GM23248 (cell line): ENCODE measurements at regions not wholly inside any gene's neighbourhood (a gene's known extent, or its start where the extent isn't known, plus 50 kb on each side); places are given as distances from the start of the nearest gene placed in this dataset.

Experiments used
- DNase-seq: peaks from one replicate; pipeline ENCODE4 v3.0.0-alpha.2; 2015
- H2AFZ ChIP-seq: fragments of 200-600 bp; sonication (generic); 2 replicates; pipeline ENCODE4 v1.6.1; 2016; ENCODE audit warnings: antibody characterized with exemption
- H3F3A ChIP-seq: fragments of 200-600 bp; sonication (generic); 2 replicates; pipeline ENCODE4 v1.6.1; 2016; ENCODE audit warnings: mild to moderate bottlenecking, antibody characterized with exemption, mixed run types; ENCODE audit not compliant: insufficient read depth
- H3K27ac ChIP-seq: fragments of 200-600 bp; sonication (generic); 2 replicates; pipeline ENCODE4 v1.5.1; 2016; ENCODE audit warnings: mild to moderate bottlenecking
- H3K27me3 ChIP-seq: fragments of 200-600 bp; sonication (generic); replicated peaks from 2 replicates; pipeline ENCODE4 v1.6.1; 2016; ENCODE audit warnings: mild to moderate bottlenecking; ENCODE audit not compliant: insufficient read depth
- H3K36me3 ChIP-seq: fragments of 200-600 bp; sonication (generic); 2 replicates; pipeline ENCODE4 v1.6.1; 2016; ENCODE audit warnings: low read depth, mild to moderate bottlenecking
- H3K4me1 ChIP-seq: fragments of 200-600 bp; sonication (generic); 2 replicates; pipeline ENCODE4 v1.6.1; 2016; ENCODE audit warnings: mild to moderate bottlenecking; ENCODE audit not compliant: insufficient read depth
- H3K4me2 ChIP-seq: fragments of 200-600 bp; sonication (generic); one replicate; pipeline ENCODE4 v1.6.1; 2016; ENCODE audit warnings: mild to moderate bottlenecking; ENCODE audit not compliant: unreplicated experiment
- H3K4me3 ChIP-seq: fragments of 200-600 bp; sonication (generic); 2 replicates; pipeline ENCODE4 v1.5.1; 2016; ENCODE audit warnings: mild to moderate bottlenecking
- H3K79me2 ChIP-seq: fragments of 200-600 bp; sonication (generic); 2 replicates; pipeline ENCODE4 v1.6.1; 2016; ENCODE audit warnings: mild to moderate bottlenecking; ENCODE audit not compliant: insufficient read depth
- H3K9ac ChIP-seq: fragments of 200-600 bp; sonication (generic); 2 replicates; pipeline ENCODE4 v1.6.1; 2016; ENCODE audit warnings: mild to moderate bottlenecking
- H3K9me2 ChIP-seq: fragments of 200-600 bp; sonication (generic); 2 replicates; pipeline ENCODE4 v1.6.1; 2016; ENCODE audit warnings: mixed run types, mild to moderate bottlenecking, moderate library complexity; ENCODE audit not compliant: insufficient read depth
- H3K9me3 ChIP-seq: fragments of 200-600 bp; sonication (generic); one replicate; pipeline ENCODE4 v1.6.1; 2017; ENCODE audit warnings: low read depth
- H4K20me1 ChIP-seq: fragments of 200-600 bp; sonication (generic); 2 replicates; pipeline ENCODE4 v1.6.0; 2016; ENCODE audit not compliant: insufficient read depth
- EZH2 ChIP-seq: fragments of 200-600 bp; sonication (generic); IDR thresholded peaks from 2 replicates; pipeline ENCODE4 v1.6.1; 2018; ENCODE audit warnings: antibody characterized with exemption, mild to moderate bottlenecking; ENCODE audit not compliant: insufficient read depth, poor library complexity, severe bottlenecking
- EZH2phosphoT487 ChIP-seq: fragments of 200-600 bp; sonication (generic); IDR thresholded peaks from 2 replicates; pipeline ENCODE4 v1.6.1; 2018; ENCODE audit warnings: antibody characterized with exemption, moderate library complexity, mild to moderate bottlenecking, low read depth; ENCODE audit not compliant: insufficient read depth
- WGBS, 2 experiments: methylation state at CpG; one replicate each; pipeline ENCODE4 v1.1.6; 2015 to 2017; ENCODE audit warnings: low lambda C conversion rate in 2 of 2, low coverage in 1 of 2; ENCODE audit errors: missing lambda C conversion rate in 2 of 2; 5-methylcytosine and 5-hydroxymethylcytosine counted together
- in situ Hi-C: fragments of 300-500 bp; cut with MboI; formaldehyde crosslinking; loops from 2 replicates; pipeline ENCODE4 v1.15.0; 2020

- Histone ChIP-seq H3K9ac (no peak overlapping the region), H3K9me2 (no peaks in the 10 kb centered on the region), H3K4me2 (no peak overlapping the region), H3K27me3 (peaks cover 31% of the 10 kb centered on the region), H3F3A (no peaks in the 10 kb centered on the region), H3K9me3 (no peaks in the 10 kb centered on the region), H4K20me1 (no peaks in the 10 kb centered on the region), H3K4me3 (no peak overlapping the region), H3K36me3 (no peaks in the 10 kb centered on the region), H3K79me2 (no peaks in the 10 kb centered on the region), H3K27ac (no peak overlapping the region), H3K4me1 (no peaks in the 10 kb centered on the region), H2AFZ (no peak overlapping the region)
- no peak for DNase-seq
- TF ChIP-seq EZH2 (no peak), EZH2phosphoT487 (no peak)
- 72 to 78% methylated on average over 11 of the region's 11 CpGs for WGBS, 2 experiments
- in situ Hi-C loops: no loop called here
These were observed 297.9 kb upstream of the SIX2 start for GRCh38 chr2:45307147-45307546.

GRCh38 chr2:45305599-45305998 is 296.3 kb upstream of the SIX2 start:
- Histone ChIP-seq H3K4me1 (no peaks in the 10 kb centered on the region), H3K27me3 (peaks cover 41% of the 10 kb centered on the region), H3K27ac (no peak overlapping the region), H4K20me1 (no peaks in the 10 kb centered on the region), H3K79me2 (no peaks in the 10 kb centered on the region), H3K9ac (no peak overlapping the region), H2AFZ (no peak overlapping the region), H3F3A (no peaks in the 10 kb centered on the region), H3K9me3 (no peaks in the 10 kb centered on the region), H3K36me3 (no peaks in the 10 kb centered on the region), H3K4me2 (no peak overlapping the region), H3K9me2 (no peaks in the 10 kb centered on the region), H3K4me3 (no peak overlapping the region)
- TF ChIP-seq EZH2phosphoT487: no peak
- no peak for TF ChIP-seq EZH2
- DNase-seq: no peak
- in situ Hi-C loops: no loop called here
- 63 to 81% methylated on average over 3 of the region's 3 CpGs for WGBS, 2 experiments

- Histone ChIP-seq H3K27me3 (peaks cover 41% of the 10 kb centered on the region), H4K20me1 (no peaks in the 10 kb centered on the region), H3K4me1 (no peaks in the 10 kb centered on the region), H3F3A (no peaks in the 10 kb centered on the region), H3K27ac (no peak overlapping the region), H3K9me2 (no peaks in the 10 kb centered on the region), H3K36me3 (no peaks in the 10 kb centered on the region), H3K9me3 (no peaks in the 10 kb centered on the region), H3K4me3 (no peak overlapping the region), H3K4me2 (no peak overlapping the region), H2AFZ (no peak overlapping the region), H3K79me2 (no peaks in the 10 kb centered on the region), H3K9ac (no peak overlapping the region)
- 64 to 68% methylated on average over 5 of the region's 5 CpGs for WGBS, 2 experiments
- no peak for DNase-seq
- no peak for TF ChIP-seq EZH2
- TF ChIP-seq EZH2phosphoT487: no peak
- in situ Hi-C loops: no loop called here
These were observed 294.4 kb upstream of the SIX2 start for GRCh38 chr2:45303417-45304202.

- Histone ChIP-seq H4K20me1 (no peaks in the 10 kb centered on the region), H3K4me1 (no peaks in the 10 kb centered on the region), H3K36me3 (no peaks in the 10 kb centered on the region), H3K79me2 (no peaks in the 10 kb centered on the region), H3K27ac (no peak overlapping the region), H3K27me3 (peaks cover 32% of the 10 kb centered on the region), H3K4me2 (no peak overlapping the region), H3K4me3 (no peak overlapping the region), H3K9me2 (no peaks in the 10 kb centered on the region), H3F3A (no peaks in the 10 kb centered on the region), H3K9me3 (no peaks in the 10 kb centered on the region), H2AFZ (no peak overlapping the region), H3K9ac (no peak overlapping the region)
- no peak for TF ChIP-seq EZH2
- no peak for TF ChIP-seq EZH2phosphoT487
- no peak for DNase-seq
- 62% methylated on average over 19 of the region's 19 CpGs for WGBS, 2 experiments
- in situ Hi-C loops: no loop called here
These were observed 292.3 kb upstream of the SIX2 start for GRCh38 chr2:45301307-45302277.
